LNCaP clone FGC (cell line): ENCODE measurements at regions not wholly inside any gene's neighbourhood (a gene's known extent, or its start where the extent isn't known, plus 50 kb on each side); places are given as distances from the start of the nearest gene placed in this dataset.
A peak's percentile ranks its signal among the peaks of the same experiment; 100 is the strongest.

Source experiments
- DNase-seq: peaks from one replicate; pipeline ENCODE4 v3.0.0-alpha.2; 2011; ENCODE audit warnings: low read depth
- H3K4me3 ChIP-seq: 2 replicates; pipeline ENCODE4 v1.5.1; 2011; ENCODE audit warnings: mild to moderate bottlenecking, low read depth, low read length, control low read depth
- TF ChIP-seq, protein P1 (sequence below): IDR thresholded peaks from 2 replicates; pipeline ENCODE4 v1.5.1; 2012; ENCODE audit warnings: mild to moderate bottlenecking; ENCODE audit not compliant: control insufficient read depth, insufficient read depth; ENCODE audit errors: extremely low read depth

DNA sequence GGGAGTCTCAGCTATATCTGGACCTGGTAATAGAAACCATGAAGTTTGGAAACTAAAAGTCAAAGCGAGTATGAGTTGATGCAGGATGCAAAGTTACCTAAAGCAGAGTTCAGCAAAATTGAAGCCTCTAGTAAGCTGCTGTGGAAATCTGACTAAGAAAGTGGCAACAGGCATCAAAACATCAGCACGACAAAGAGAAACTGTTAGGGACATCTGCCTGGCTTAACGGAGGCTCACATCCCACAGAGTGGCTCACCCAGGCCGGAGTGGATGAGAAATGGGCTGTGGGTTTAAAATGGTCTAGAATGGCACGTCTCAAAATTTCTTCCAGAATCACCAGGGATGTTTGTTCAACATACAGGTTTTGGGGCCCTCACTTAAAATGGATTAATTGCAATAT is 164.1 kb upstream of the NPY start:
- TF ChIP-seq, protein P1, sequence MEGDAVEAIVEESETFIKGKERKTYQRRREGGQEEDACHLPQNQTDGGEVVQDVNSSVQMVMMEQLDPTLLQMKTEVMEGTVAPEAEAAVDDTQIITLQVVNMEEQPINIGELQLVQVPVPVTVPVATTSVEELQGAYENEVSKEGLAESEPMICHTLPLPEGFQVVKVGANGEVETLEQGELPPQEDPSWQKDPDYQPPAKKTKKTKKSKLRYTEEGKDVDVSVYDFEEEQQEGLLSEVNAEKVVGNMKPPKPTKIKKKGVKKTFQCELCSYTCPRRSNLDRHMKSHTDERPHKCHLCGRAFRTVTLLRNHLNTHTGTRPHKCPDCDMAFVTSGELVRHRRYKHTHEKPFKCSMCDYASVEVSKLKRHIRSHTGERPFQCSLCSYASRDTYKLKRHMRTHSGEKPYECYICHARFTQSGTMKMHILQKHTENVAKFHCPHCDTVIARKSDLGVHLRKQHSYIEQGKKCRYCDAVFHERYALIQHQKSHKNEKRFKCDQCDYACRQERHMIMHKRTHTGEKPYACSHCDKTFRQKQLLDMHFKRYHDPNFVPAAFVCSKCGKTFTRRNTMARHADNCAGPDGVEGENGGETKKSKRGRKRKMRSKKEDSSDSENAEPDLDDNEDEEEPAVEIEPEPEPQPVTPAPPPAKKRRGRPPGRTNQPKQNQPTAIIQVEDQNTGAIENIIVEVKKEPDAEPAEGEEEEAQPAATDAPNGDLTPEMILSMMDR = no peak
- no peak overlapping the region for H3K4me3 ChIP-seq
- no peak for DNase-seq

DNA sequence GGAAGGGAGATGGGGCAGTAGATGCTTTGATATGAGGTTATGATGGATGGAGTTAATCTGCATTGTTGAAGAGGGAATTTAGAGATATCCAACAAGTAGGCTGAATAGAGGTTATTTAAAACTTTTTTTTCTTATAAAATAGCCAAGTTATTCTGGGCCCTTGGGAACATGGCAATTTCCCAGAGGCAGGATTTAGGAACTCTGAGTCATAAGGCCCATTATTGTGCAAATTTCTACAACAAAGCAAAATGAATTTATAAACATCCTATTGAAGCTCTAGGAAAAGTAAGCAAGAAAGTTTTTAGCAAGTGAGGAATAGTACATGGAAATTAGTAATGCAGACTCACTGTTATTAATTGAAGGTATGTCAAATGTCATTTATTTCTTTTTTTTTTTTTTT is 160.9 kb upstream of the NPY start:
- DNase-seq = no peak
- TF ChIP-seq, protein P1 = no peak
- no peak overlapping the region for H3K4me3 ChIP-seq

DNA sequence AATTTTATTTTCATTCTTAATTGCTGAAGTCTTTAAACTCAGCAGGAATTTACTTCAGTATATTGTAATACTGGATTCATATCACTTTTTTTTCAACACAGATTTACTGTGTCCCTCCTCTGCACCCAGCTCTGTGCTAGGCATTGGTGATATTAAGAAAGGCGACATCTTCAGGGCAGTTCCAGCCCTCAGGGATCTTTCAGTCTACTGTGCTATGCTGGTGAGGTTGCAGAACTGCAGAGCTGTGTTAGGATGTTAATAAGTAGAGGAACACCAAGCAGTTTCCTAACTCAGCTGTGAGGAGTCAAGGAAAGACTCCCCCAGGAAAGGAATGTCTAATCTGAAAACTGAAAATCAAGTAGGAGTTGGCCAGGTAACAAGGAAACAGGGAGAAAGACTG is 158.2 kb upstream of the NPY start:
- TF ChIP-seq, protein P1 = no peak

DNA sequence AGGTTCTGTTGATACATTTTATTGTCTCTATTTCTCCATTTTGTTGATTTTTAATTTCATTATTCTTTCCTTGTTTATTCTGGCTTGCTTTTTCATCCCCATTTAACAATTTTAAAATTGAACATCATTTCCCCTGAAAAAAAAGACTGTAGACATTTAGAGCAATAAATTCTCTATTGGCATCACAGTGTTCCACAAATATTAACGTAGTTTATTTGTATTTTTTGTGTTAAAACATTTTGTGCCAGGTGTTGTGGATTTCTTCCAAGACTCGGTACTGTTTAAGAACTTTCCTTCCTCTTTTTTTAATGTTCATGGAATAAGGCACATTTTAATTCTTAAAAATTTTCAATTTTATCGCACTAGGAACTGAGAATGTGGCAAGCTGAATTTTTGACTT is 156.1 kb upstream of the NPY start:
- TF ChIP-seq, protein P1 = no peak
- DNase-seq = peak; percentile 85

More for the DNA sequence above, 158.2 kb upstream of the NPY start:
- H3K4me3 ChIP-seq = no peak overlapping the region
- no peak for DNase-seq

DNA sequence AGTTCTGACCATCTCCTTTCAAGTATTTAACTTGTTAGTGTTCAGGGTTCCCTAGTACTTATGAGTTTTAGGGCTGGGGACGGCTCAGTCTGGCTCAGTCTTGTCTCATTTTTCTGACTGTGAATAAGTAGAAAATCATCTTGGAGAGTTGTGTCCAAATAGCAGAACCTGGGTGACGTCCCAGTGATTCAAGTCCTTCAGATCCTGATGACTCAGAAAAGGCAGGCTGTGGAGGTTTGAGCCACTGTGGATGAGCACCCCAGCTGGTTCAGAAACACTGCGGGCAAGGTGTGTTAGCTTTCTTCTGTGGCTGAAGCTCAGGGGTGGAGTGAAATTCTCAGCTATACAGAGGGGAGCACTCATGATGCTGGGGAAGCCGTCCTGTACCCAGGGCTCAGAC is 154.4 kb upstream of the NPY start:
- no peak overlapping the region for H3K4me3 ChIP-seq
- no peak for DNase-seq
- TF ChIP-seq, protein P1 = no peak

More for the DNA sequence above, 156.1 kb upstream of the NPY start:
- no peak overlapping the region for H3K4me3 ChIP-seq

DNA sequence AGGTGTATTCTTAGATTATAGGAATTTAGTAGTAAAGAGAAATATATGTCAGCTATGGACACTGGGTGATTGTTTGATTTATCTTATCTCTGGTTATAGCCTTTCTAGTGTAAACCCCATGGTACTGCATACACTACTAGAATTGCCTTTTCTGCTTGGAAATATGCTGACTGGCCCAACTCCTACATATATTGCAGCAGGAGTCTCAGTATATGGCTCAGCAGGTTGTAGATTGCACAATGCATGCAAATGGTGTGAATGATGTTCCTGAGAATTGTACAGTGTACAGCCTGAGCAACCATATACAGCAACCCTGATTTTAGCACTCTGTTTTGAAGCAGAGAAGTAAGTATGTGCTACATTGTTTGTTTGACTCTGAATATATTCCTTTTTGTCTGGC is 153.4 kb upstream of the NPY start:
- TF ChIP-seq, protein P1 = no peak
- DNase-seq = peak; percentile 51
- H3K4me3 ChIP-seq = no peak overlapping the region

DNA sequence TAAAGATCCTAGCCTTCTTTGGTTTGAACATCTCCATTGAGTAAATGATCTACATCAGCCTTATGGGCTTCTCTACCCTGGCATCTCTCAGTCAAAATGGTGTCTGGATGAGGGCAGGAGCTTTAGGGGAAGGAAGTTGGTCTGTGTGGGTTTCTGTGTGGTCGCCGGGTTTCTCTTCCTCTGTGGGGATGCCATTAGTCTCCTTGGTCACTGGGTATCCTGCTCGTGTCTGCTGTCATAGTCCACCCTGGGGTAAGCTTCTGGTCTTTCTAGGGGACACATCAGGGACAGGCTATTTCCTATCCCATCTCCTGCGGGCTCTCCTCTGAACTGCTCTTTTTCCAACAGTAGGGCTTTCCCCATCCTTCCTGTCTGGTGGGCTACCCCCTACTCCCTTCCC is 150.3 kb upstream of the NPY start:
- TF ChIP-seq, protein P1 = no peak
- no peak for DNase-seq
- H3K4me3 ChIP-seq = no peak overlapping the region
